Mammary epithelial cell (primary cell): ENCODE measurements at regions not wholly inside any gene's neighbourhood (a gene's known extent, or its start where the extent isn't known, plus 50 kb on each side); places are given as distances from the start of the nearest gene placed in this dataset.

Source experiments
- EZH2 ChIP-seq: IDR thresholded peaks from 2 replicates; pipeline ENCODE4 v1.6.1; 2012; ENCODE audit warnings: low read length, inconsistent platforms, borderline replicate concordance
- TF ChIP-seq, protein P1 (sequence below), 2 donors: IDR thresholded peaks in 1 of 2; conservative IDR thresholded peaks in 1 of 2; 2 replicates each; pipeline ENCODE4 v1.5.1; 2011 to 2012; ENCODE audit warnings: inconsistent platforms in 2 of 2, low read length in 2 of 2, mild to moderate bottlenecking in 2 of 2, control low read depth in 1 of 2, low read depth in 1 of 2; ENCODE audit not compliant: insufficient read depth in 1 of 2; ENCODE audit errors: extremely low read depth in 1 of 2

DNA sequence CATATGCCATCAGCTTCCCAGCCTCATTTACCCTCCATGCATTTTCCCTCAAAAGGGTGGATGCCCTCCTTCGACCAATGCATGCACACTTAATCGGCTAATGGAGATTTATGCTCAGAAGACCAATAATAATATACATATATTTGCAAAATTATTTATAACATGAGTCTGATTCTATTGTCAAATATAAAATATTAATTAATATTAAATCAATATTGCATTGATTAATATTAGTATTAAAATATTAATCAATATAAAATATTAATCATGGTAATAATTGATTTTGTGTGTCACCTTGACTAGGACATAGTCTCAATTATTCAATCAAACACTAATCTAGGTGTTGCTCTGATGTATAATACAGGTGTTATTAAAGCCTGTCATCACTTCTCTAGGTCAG is 1282.5 kb downstream of the TMEM121 start:
- TF ChIP-seq, protein P1, sequence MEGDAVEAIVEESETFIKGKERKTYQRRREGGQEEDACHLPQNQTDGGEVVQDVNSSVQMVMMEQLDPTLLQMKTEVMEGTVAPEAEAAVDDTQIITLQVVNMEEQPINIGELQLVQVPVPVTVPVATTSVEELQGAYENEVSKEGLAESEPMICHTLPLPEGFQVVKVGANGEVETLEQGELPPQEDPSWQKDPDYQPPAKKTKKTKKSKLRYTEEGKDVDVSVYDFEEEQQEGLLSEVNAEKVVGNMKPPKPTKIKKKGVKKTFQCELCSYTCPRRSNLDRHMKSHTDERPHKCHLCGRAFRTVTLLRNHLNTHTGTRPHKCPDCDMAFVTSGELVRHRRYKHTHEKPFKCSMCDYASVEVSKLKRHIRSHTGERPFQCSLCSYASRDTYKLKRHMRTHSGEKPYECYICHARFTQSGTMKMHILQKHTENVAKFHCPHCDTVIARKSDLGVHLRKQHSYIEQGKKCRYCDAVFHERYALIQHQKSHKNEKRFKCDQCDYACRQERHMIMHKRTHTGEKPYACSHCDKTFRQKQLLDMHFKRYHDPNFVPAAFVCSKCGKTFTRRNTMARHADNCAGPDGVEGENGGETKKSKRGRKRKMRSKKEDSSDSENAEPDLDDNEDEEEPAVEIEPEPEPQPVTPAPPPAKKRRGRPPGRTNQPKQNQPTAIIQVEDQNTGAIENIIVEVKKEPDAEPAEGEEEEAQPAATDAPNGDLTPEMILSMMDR (conservative IDR thresholded peaks at IDR 0.05 in 1 of 2, IDR thresholded peaks at IDR 0.05 in 1 of 2; ENCODE audit: extremely low read depth in 1 of 2, insufficient read depth in 1 of 2, low read depth in 1 of 2, low read length in 2 of 2) = no peak
- no peak for TF ChIP-seq EZH2
